NCI-H2196 treated with DMSO at 0.1 percent for 48 hours (cell line): ENCODE measurements at regions not wholly inside any gene's neighbourhood (a gene's known extent, or its start where the extent isn't known, plus 50 kb on each side); places are given as distances from the start of the nearest gene placed in this dataset.
"Not testable (repeated sequence)": the region's sequence is repeated elsewhere in the genome, so short reads cannot be mapped to it uniquely, and the experiment has no call there.

ENCODE experiments used
- DNase-seq: peaks from one replicate; lab custom pipeline; 2025; ENCODE audit not compliant: unreplicated experiment; lab: John Stamatoyannopoulos, UW

DNA sequence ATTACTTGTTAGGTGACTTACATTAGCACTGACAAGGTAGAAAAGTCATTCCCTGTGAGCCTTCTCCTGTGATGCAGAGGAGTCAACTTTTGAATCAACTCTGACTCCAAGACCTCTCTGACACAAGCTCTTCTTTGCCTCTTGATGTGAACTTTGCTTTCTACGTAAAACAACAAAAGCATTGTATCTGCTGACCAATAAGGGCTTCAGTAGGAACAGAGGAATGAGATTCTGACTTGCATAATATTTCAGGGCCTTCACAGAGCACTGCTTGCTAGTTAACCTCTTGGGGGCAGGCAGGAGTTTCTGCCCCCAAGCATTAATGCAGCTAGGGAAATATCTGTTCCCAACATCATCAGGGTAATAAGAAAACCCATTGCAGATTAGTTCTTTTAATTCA lies 791.5 kb downstream of the BCL11A start:
- no peak for DNase-seq

DNA sequence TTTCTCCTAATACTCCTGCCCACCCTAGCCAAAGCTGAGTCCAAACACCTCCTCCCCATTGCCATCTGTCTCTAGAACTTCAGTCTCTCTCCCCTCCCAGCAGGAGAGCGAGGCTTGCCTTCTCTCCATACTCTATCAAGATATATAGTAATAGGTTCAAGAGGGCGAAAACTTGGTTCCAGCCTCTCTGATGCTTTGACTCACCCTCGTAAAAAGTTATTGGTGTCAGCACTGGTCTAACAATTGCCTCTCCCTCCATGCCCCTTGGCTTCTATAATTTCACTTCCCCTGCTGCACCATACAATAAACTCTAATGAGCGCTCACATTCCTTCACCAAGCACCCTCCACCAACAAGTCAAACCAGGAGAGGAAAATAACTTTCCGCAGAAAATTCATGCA lies 797.3 kb downstream of the BCL11A start:
- no peak for DNase-seq

DNA sequence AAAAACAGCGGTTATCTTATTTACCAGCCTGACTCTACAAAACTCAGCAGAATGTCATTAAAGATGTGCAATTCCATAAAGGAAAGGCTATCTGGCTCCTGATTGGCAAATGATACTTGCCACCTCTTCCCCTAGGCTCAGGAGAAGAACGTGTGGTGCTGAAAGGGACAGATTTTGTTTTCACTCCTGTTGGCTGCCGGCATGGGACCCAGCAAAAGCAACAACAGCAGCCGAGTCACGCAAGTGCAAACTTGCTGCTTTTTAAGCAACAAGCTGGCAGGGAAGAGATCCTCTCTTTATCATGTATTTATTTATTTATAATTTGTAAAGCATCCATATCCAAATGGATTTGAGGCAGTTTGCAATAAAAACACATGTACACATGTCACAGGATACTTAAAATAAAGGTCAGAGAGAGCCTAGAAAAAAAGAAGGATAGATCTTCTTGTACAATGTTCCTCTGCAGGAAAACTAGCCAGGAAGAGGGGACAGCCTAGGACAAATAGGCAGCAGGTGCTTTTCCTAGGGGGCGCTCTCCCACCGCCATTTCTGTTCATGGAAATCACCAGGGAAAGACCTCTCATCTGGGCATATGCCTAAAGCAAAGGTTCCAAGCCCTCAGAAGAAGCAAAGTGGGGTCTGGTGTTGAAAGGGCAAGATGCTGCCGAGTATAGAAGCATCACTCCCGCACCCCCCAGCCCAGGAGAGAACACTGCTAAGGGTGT lies 799.3 kb downstream of the BCL11A start:
- no peak for DNase-seq

DNA sequence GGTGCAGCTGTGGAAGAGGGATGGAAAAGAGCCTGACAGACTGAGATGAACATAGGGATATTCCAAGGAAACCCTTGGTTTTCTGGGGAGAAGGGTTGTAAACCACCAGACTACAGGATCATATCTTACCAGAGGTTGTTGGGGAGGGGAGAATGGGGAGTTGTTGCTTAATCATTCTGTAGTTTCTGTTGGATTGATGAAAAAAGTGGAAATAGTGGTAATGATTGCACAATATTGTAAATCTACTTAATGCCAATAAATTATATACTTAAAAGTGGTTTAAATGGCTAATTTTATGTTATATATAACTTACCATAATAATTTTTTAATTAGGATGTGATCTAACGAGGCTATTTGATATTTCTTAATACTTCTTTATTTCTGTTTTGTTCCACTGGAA lies 800.9 kb downstream of the BCL11A start:
- no peak for DNase-seq

DNA sequence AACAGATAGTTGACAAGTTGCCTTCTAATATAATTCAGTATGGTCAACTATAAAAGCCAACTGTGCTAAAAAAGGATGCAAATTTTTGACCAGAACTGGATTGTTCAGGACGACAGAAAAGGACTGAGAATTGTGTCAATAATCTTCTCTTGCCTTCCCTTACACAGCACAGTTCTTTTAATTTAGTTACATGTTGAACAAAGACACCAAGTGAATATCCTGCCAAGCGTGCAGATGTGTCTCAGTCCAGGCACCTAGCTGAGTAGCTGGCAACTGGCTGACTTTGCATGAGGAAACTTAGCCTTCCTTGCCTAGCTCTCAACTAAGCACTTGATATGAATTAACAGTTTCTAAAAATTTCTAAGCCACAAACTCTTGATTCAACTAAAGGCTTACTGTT lies 801.4 kb downstream of the BCL11A start:
- DNase-seq: no peak

DNA sequence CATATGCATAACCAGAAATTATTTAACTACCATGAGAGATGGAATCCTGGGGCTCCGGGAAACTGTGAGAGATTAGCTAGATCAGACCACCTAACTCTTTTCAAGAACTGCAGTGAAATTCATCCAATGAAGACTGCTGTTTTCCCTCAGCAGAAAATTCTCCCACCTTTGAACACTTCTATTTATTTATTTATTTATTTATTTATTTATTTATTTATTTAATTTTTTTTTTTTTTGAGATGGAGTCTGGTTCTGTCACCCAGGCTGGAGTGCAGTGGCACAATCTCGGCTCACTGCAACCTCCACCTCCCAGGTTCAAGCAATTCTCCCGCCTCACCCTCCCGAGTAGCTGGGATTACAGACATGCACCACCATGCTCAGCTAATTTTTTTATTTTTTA lies 802.2 kb downstream of the BCL11A start:
- DNase-seq: not testable (repeated sequence)

DNA sequence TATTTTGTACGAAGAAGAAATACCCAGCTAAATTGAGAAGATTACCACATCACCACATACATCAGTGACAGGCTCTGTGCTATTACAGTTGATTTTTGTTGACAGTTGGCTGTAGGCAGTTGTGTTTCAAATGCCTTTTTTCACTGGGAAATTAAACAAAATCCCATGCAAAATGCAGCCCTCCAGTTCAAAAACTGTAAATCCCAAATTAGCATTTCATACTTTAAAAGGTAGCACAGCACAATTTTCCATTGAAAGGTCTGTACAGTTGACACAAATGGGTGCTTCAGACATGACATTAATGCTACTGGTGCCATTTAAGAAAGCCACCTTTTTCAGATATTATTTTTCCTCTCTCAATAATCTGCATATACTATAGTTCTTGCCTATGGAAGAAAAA lies 807.2 kb downstream of the BCL11A start:
- no peak for DNase-seq

DNA sequence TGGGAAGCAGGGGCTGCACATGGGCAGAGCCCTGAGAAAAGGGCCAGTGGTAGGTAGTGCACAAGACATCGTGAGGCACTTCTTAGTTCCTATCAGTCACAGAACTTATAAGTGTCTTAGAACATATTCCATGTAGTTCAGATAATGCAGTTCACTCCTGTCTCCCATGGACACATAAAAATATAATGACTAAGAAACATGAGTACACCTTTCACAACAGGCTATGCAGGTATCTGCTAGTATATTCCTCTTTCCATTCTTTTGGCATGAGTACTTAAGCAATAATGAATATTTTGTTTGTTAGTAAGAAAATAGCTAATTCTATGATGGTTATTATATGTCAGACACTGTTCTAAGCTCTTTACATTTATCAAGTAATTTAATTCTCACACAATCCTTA lies 808.4 kb downstream of the BCL11A start:
- no peak for DNase-seq

DNA sequence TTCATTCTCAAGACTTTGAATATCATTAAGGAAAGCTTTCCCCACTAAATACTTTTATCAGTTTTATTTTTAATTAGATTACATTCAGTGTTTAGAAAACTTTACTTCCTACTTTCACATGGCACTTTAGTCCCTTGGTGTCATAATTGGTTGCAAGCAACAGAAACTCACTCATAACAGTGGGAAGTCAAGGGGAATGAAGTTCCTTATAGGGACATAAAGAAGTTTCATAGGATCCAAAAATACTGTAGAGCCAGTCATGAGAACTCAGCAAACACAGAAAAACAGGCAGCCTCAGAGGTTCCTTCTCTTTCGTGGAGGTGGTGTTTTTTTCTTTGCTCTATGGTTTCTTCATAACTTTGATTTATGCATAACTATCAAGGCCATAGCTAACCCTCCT lies 809.0 kb downstream of the BCL11A start:
- no peak for DNase-seq

DNA sequence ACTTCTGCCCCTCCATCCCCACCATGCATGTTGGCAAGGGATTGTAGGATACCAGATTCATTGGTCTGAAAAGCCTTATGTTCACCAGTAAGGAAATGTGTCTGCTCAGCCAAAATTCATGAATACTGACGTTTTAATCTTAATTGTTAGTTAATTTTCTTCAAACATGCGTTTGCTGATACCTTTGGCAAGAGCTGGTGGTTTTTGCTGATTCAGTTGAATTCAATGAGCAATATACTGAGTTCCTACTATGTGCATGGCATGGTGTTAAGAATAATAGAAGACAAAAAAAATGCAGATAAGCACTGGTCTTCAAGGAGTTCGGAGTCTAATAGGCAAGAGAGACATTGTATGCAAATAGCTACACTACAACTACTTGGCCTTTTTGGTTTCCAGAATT lies 811.6 kb downstream of the BCL11A start:
- DNase-seq: no peak

DNA sequence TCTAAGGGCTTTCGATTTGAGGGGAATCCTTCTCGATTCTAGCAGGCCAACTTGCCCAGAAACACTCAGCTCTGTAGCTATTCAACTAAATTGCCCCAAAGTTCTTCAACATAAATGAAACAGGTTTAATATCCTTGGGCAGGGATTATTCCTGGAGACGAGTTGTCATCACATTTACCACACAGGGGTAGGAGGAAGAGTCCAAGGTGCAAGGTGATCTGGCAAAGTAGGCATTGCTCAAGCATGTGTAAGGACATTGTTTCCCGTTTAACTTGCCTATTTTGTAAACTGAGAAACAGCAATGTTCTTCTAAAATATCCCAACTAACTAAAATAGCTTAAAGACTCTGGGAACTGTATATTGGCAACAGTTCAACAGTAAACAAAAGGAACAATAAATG lies 814.3 kb downstream of the BCL11A start:
- DNase-seq: no peak

DNA sequence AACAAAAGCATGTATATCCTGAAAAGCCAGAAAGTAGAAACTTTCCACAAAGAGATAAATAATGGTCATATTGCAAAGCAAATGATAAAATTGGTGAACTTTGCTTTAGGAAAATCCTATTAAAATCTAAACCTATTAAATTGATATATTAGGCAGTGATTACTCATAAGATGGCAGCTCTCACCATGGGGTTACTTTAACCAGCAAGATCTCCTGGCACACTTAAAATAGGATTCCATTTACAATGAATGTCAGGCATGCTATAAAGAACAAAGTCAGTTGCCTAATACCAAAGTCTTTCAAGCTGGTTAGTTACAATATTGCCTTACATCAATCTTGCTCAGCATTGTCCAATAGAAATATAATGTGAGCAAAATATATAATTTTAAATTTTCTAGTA lies 816.2 kb downstream of the BCL11A start:
- no peak for DNase-seq

DNA sequence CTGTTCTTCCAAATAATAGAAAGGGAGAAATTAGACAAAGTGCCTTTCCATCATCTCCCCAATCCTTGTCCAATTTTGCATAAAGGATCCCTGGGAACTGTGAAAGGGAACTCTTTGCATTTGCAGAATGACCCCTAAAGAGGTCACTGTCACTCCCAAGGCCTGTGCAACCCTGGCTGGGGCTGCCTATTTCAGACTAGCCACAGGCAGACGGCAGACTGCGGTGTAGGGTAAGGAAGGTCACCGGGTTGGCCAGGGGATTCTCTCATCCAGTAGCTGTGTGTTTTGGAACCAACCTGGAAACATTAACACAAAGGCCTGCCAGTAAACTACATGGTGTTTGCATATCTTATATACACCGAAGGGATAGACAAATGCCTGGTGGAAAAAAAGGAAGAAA lies 818.7 kb downstream of the BCL11A start:
- DNase-seq: peak; percentile 2

DNA sequence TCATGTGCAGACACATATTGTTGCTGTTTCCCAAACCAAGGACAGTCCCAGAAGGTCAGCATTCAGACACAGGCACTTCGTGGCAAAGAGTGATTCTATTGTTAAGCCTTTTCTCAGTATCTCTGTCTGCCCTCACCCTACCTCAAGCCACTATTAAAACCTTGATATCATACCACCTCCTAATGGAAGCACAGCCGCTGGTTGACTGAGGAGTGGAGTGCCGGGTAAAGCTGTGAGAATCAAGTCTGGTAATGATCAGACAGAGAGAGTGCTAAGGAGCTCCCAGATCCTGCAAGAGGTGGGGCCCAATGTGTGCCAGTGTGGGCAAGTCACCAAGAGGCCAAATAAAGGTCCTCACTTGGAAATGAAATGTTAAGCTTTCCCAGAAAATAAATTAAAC lies 819.5 kb downstream of the BCL11A start:
- DNase-seq: no peak

DNA sequence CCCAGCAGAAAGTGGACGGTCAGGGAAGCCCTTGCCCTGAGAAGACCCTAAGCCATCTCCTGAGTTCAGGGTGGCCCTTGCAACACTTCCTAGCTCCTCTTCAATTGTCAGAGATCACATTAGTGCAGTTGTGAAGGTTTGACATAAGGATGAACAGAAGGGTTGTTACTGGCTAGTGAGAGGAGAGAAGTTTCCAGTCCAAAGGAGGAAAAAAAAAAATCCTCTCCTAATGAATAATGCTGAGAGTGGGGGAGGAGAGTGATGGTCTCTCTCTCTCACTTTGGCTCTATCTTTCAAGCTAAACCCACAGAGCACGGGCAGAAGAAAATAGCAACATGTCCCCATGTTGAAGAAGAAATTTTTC lies 819.9 kb downstream of the BCL11A start:
- no peak for DNase-seq

DNA sequence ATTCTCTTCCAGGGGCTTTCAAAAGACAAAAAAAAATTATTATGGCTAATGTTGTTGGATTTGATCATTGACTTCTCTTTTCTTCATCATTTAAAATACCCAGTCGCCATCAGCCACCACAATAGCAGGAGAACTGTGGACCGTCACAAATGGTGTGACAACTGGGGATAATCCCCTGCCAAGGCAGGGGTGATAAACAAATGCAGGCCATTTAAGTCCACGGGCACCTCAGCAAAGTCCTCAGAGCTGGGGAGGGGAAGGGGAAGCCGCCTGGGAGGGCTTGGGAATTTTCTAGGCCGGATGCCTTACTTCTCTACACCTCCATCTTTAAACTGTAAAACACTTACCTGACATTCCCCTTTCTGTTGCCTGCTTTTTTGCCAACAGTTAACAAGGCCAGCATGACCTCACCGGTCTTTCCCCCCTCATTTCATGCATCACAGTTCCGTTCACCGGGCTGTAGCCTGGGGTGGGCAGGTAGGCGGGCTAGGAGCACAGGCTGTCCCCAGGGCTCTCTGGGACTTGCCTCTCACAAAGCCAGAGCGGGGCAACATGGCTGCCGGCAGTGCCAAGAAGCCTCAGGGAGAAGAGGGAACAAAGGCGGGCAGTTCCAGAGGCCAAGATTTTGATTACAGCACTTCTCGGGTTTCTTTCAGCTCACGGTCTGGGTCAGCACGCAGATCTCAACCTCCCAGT lies 820.4 kb downstream of the BCL11A start:
- DNase-seq: no peak

DNA sequence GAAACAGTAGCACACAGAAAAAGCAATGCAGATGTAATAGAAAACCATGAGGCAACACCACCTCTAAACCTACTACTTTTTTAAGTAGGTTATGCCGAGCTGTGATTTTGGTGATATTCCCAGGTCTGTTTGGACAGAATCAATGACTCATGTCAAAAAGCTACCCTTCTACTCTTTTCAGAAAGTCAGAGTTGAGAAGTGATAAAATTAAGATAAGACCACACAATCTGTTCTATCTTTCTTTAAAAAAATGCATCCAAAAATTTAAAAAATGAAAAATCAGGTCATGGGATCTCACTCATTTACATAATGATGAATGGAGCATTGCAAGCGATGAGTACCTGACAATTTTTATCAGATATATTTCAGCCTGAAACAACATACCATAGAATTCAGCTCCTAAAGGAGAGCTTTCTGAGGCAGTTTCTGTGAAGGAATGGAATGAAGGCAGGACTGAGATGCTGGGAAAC lies 826.3 kb downstream of the BCL11A start:
- DNase-seq: no peak

DNA sequence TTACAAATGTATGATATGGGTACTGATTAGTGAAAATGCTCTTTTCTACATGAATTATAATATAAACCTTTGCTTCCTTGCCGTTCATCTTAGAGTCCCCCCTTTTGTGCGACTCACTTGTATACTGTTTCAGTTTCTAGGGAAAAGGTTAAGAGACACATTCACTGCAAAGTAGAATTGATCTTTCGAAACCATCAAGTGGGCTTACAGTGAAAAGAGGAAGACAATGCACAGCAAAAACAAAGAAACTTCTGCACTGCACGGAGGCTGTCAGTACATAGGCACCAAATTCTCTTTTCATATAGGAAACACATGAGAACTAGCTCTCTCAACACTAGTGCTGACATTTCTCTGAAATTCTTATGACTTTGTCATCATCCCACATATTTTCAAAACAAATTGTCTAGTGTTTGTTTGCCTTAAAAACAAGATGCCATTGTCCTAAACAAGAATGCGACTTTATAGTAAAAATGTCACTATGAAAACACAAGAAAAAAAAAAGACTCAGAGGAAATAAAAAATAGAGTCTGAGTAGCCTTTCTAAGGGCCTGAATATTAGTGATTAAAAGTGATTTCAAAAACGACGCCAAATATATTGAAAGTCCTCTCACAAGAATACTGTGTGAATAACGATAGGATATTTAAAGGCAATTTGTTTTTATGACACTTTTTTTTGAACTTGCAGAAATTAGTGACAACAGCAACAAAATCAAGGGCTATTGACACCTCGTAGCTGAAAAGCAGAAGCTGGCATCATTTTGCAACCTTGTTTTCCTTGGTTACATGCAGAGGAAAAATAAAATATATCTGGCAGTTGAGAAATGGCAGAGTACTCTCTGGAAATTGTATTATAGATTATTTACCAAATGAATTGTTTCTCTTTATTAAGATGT lies 827.0 kb downstream of the BCL11A start:
- no peak for DNase-seq

DNA sequence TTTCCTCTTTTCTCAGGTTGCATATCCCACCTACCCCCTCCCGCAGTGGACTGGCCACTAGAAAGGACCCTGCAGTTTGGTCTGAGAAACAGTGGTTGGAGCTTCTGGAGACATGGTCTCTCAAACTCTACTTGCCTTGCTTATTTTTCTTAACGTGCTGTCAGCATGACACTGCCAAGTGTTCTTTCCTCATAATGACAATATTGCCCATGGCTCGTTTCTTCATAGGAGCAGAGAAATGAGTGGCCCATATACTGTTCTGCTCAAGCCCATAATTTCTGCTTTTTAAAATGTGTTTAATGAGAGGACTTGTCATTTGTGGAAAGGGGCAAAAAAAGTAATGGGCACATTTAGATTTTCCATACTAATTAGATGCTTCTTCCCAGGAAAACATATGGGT lies 828.7 kb downstream of the BCL11A start:
- DNase-seq: no peak

DNA sequence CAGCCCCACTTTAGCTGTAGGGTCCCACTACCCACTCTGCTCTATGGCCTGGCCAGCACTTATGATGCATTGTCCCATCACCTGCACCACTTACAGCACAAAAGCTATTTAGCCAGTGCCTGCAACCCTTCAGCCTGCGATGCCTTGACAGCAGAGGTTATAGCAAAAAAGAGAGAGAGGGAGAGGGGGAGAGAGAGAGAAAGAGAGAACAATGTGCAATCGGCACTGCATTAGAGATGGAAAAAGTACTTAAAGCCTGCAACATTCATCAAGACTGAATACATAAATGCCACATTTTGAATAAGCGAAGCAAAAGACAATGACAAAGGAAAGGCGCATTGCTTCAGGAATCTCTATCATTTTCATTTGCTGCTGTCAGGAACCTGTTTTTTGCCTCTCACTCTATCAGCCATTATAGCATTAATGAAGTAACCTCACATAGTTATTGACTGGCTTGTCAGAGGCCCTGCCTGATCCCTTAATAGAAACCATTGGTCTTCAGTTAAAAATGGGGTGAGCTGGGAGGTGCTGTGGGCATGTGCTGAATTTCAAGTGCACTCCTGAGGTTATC lies 833.1 kb downstream of the BCL11A start:
- no peak for DNase-seq

DNA sequence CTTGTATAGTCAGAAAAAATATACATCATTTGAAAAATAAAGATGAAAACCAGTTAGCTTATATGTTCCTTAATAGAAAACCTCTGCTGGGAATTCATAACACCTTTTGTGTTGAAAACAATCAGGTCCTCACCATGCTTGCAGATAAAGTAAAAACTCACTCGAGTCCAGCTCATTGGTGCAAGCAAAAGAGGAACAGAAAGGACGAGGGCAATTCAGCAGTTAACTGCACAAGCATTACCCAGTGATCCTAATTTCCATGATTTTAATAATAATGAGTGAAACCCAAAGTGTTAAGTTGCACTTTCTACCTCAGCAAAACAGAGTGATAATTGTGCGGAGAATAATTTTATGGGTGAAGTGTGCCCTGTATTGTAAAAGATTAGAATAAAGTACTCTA lies 839.9 kb downstream of the BCL11A start:
- no peak for DNase-seq

DNA sequence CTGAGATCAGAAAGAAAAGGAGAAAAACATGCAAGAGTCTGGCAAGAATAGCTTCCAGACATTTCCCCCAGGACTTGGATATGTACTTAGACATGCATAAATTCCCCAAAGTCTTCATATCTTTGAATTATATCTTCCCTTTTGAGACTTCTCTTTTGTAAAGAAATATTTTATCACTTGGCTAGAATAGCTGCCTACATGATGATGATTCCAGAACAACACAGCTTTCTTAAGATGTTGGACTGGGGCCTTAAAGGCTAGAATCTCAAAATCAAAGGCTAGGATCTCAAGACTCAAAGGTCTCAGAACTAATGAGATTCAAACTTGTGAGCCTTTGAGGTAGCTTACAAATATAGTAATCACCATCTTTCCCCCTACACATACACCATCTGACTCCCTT lies 842.3 kb downstream of the BCL11A start:
- no peak for DNase-seq
